Uterus (tissue), 3 donors: ENCODE measurements at regions not wholly inside any gene's neighbourhood (a gene's known extent, or its start where the extent isn't known, plus 50 kb on each side); places are given as distances from the start of the nearest gene placed in this dataset.

Experiments
- DNase-seq, 2 donors: peaks; one replicate each; pipeline ENCODE4 v3.0.0-alpha.2; 2019 to 2020
- H3K27ac ChIP-seq, 2 donors: fragments of 200-600 bp; sonication (generic); 1 replicate in 1 of 2; 2 replicates in 1 of 2; pipeline ENCODE4 v1.5.1; 2016 to 2018
- H3K27me3 ChIP-seq, 2 donors: fragments of 200-600 bp; sonication (generic); one replicate each; pipeline ENCODE4 v1.5.1; 2018 to 2019; ENCODE audit warnings: control low read depth in 1 of 2
- H3K36me3 ChIP-seq, 2 donors: fragments of 200-600 bp; sonication (generic); one replicate each; pipeline ENCODE4 v1.5.1; 2019; ENCODE audit warnings: control low read depth in 1 of 2
- H3K4me1 ChIP-seq, 2 donors: fragments of 200-600 bp; sonication (generic); one replicate each; pipeline ENCODE4 v1.5.1; 2018 to 2019; ENCODE audit warnings: control low read depth in 1 of 2
- H3K4me3 ChIP-seq, 2 donors: fragments of 200-600 bp; sonication (generic); 1 replicate in 1 of 2; 2 replicates in 1 of 2; pipeline ENCODE4 v1.5.1; 2018 to 2019; ENCODE audit warnings: mild to moderate bottlenecking in 1 of 2
- H3K9me3 ChIP-seq, 2 donors: fragments of 200-600 bp; sonication (generic); one replicate each; pipeline ENCODE4 v1.5.1; 2019; ENCODE audit warnings: control low read depth in 1 of 2
- POLR2A ChIP-seq, 2 donors: fragments of 450-650 bp; IDR thresholded peaks; one replicate each; pipeline ENCODE4 v1.6.1; 2016; ENCODE audit warnings: antibody characterized with exemption in 2 of 2, mild to moderate bottlenecking in 1 of 2, moderate library complexity in 1 of 2
- intact Hi-C: fragments of 100-400 bp; cut with DNase I; formaldehyde crosslinking; loops from one replicate; pipeline ENCODE4 v1.15.1; 2023; ENCODE audit warnings: low total_unique reads
- TF ChIP-seq, protein P1 (sequence below), 4 experiments: fragments of 200-600 bp in 2 of 4; fragments of 450-650 bp in 2 of 4; sonication (generic) in 2 of 4; IDR thresholded peaks; one replicate each; pipeline ENCODE4 v1.5.1; 2016 to 2019; ENCODE audit warnings: antibody characterized with exemption in 4 of 4, mild to moderate bottlenecking in 2 of 4, moderate library complexity in 1 of 4
- donor health status: DM: yes; HTN: yes; CAD: no.

GRCh38 chr18:42445359-42445758, 490.3 kb downstream of the PIK3C3 start:
- DNase-seq: no peak
- TF ChIP-seq, protein P1, sequence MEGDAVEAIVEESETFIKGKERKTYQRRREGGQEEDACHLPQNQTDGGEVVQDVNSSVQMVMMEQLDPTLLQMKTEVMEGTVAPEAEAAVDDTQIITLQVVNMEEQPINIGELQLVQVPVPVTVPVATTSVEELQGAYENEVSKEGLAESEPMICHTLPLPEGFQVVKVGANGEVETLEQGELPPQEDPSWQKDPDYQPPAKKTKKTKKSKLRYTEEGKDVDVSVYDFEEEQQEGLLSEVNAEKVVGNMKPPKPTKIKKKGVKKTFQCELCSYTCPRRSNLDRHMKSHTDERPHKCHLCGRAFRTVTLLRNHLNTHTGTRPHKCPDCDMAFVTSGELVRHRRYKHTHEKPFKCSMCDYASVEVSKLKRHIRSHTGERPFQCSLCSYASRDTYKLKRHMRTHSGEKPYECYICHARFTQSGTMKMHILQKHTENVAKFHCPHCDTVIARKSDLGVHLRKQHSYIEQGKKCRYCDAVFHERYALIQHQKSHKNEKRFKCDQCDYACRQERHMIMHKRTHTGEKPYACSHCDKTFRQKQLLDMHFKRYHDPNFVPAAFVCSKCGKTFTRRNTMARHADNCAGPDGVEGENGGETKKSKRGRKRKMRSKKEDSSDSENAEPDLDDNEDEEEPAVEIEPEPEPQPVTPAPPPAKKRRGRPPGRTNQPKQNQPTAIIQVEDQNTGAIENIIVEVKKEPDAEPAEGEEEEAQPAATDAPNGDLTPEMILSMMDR (IDR thresholded peaks at IDR 0.05): no peak
- TF ChIP-seq POLR2A (IDR thresholded peaks at IDR 0.05): no peak
- Histone ChIP-seq H3K4me1 (no peaks in the 10 kb centered on the region), H3K27me3 (no peaks in the 10 kb centered on the region), H3K27ac (no peak overlapping the region), H3K9me3 (no peaks in the 10 kb centered on the region), H3K4me3 (no peak overlapping the region), H3K36me3 (no peaks in the 10 kb centered on the region)
- intact Hi-C loops: no loop called here

DNA sequence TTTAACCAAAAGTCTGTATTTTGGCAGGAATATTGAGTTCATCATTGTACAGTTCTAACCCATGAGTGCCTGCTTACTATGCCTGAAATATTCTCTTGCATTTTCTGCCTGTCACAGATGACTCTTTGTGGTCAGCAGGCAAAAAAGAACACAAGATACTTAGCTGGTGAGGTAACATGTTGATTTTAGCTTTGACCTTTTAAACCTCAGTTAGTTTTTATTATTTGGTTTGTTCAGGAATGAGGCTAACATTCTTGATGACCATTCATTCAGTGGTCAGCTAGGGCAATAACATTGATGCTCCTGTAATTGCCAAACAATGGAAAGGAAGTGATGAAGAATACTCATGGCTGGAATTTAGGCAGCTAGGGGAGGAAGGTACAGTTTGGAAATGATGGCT, 491.2 kb downstream of the PIK3C3 start:
- no peaks in the 10 kb centered on the region for H3K4me1 ChIP-seq
- intact Hi-C loops: no loop called here
- H3K9me3 ChIP-seq: no peaks in the 10 kb centered on the region
- H3K4me3 ChIP-seq: no peak overlapping the region
- H3K36me3 ChIP-seq: no peaks in the 10 kb centered on the region
- H3K27me3 ChIP-seq: no peaks in the 10 kb centered on the region
- TF ChIP-seq, protein P1 (IDR thresholded peaks at IDR 0.05): no peak
- no peak for TF ChIP-seq POLR2A (IDR thresholded peaks at IDR 0.05)
- no peak for DNase-seq
- H3K27ac ChIP-seq: no peak overlapping the region

- TF ChIP-seq, protein P1 (IDR thresholded peaks at IDR 0.05): no peak
- no peak for TF ChIP-seq POLR2A (IDR thresholded peaks at IDR 0.05)
- intact Hi-C loops: no loop called here
- no peaks in the 10 kb centered on the region for H3K36me3 ChIP-seq
- no peak overlapping the region for H3K4me3 ChIP-seq
- H3K4me1 ChIP-seq: no peaks in the 10 kb centered on the region
- no peak for DNase-seq
- H3K9me3 ChIP-seq: no peaks in the 10 kb centered on the region
- no peaks in the 10 kb centered on the region for H3K27me3 ChIP-seq
- H3K27ac ChIP-seq: no peak overlapping the region
Observed at GRCh38 chr18:42447688-42448087, 492.7 kb downstream of the PIK3C3 start.

GRCh38 chr18:42458226-42458625, 503.2 kb downstream of the PIK3C3 start:
- DNase-seq: no peak
- H3K4me3 ChIP-seq: no peak overlapping the region
- no peaks in the 10 kb centered on the region for H3K36me3 ChIP-seq
- TF ChIP-seq, protein P1 (IDR thresholded peaks at IDR 0.05): no peak
- no peak for TF ChIP-seq POLR2A (IDR thresholded peaks at IDR 0.05)
- no peaks in the 10 kb centered on the region for H3K4me1 ChIP-seq
- H3K9me3 ChIP-seq: no peaks in the 10 kb centered on the region
- intact Hi-C loops: no loop called here
- H3K27me3 ChIP-seq: no peaks in the 10 kb centered on the region
- no peak overlapping the region for H3K27ac ChIP-seq

- H3K4me3 ChIP-seq: no peak overlapping the region
- no peaks in the 10 kb centered on the region for H3K4me1 ChIP-seq
- TF ChIP-seq POLR2A (IDR thresholded peaks at IDR 0.05): no peak
- TF ChIP-seq, protein P1 (IDR thresholded peaks at IDR 0.05): no peak
- intact Hi-C loops: no loop called here
- DNase-seq: no peak
- no peak overlapping the region for H3K27ac ChIP-seq
- H3K36me3 ChIP-seq: no peaks in the 10 kb centered on the region
- H3K9me3 ChIP-seq: no peaks in the 10 kb centered on the region
- no peaks in the 10 kb centered on the region for H3K27me3 ChIP-seq
Observed at GRCh38 chr18:42459873-42460272, 504.8 kb downstream of the PIK3C3 start.
